IMR-90 (cell line): ENCODE measurements at regions not wholly inside any gene's neighbourhood (a gene's known extent, or its start where the extent isn't known, plus 50 kb on each side); places are given as distances from the start of the nearest gene placed in this dataset.
A peak's percentile ranks its signal among the peaks of the same experiment; 100 is the strongest.

Experiments
- ATAC-seq: fragments of 200-7000 bp; cut with Tn5 transposase; 2 replicates; pipeline ENCODE4 v1.9.1; 2020; ENCODE audit warnings: low read depth, mild to moderate bottlenecking, moderate library complexity
- BruUV-seq: library from RNA; stranded (reverse); fragments of 400-500 nt; replicated peaks from 2 replicates; lab custom pipeline; 2021; lab: Mats Ljungman, UMichigan
- CTCF ChIA-PET: fragments of 300-600 bp; formaldehyde crosslinking; extraction: SDS; loops from one replicate; lab custom pipeline; 2021; ENCODE audit warnings: antibody characterized with exemption; lab: Yijun Ruan, JAX
- POLR2A ChIA-PET: fragments of 300-600 bp; sonication (Branson Sonifier 250); formaldehyde crosslinking; loops from one replicate; lab custom pipeline; 2022; ENCODE audit warnings: antibody characterized with exemption; ENCODE audit not compliant: unreplicated experiment; lab: Charles Lee
- DNase-seq: peaks from one replicate; pipeline ENCODE4 v3.0.0; 2013
- H2AFZ ChIP-seq: replicated peaks from 2 replicates; pipeline ENCODE3; 2013; ENCODE audit warnings: low read length, mild to moderate bottlenecking; ENCODE audit not compliant: poor library complexity
- H2AK5ac ChIP-seq: 2 replicates; pipeline ENCODE4 v1.6.1; 2013; ENCODE audit warnings: low read depth, low read length, inconsistent platforms
- H2AK9ac ChIP-seq: replicated peaks from 2 replicates; pipeline ENCODE3; 2013; ENCODE audit warnings: mild to moderate bottlenecking, low read depth, low read length, moderate library complexity; ENCODE audit not compliant: poor library complexity
- H2BK120ac ChIP-seq: 2 replicates; pipeline ENCODE4 v1.6.1; 2013; ENCODE audit warnings: low read depth, low read length, inconsistent platforms
- H2BK15ac ChIP-seq: 3 replicates; pipeline ENCODE4 v1.6.1; 2013; ENCODE audit warnings: low read depth, low read length, inconsistent platforms
- H2BK20ac ChIP-seq: 2 replicates; pipeline ENCODE4 v1.6.1; 2013; ENCODE audit warnings: low read depth, mild to moderate bottlenecking, inconsistent platforms, low read length, moderate library complexity
- H2BK5ac ChIP-seq: 2 replicates; pipeline ENCODE4 v1.6.1; 2013; ENCODE audit warnings: mild to moderate bottlenecking, low read depth, low read length, inconsistent platforms; ENCODE audit not compliant: poor library complexity, severe bottlenecking
- H3K14ac ChIP-seq: replicated peaks from 2 replicates; pipeline ENCODE4 v1.6.1; 2013; ENCODE audit warnings: low read depth, low read length, inconsistent platforms
- H3K18ac ChIP-seq: 2 replicates; pipeline ENCODE4 v1.6.1; 2013; ENCODE audit warnings: low read depth, low read length, control low read depth
- H3K23ac ChIP-seq: 2 replicates; pipeline ENCODE4 v1.6.1; 2013; ENCODE audit warnings: low read depth, low read length, inconsistent platforms
- H3K27ac ChIP-seq: 2 replicates; pipeline ENCODE4 v1.5.1; 2013; ENCODE audit warnings: mild to moderate bottlenecking, control low read depth, low read length; ENCODE audit not compliant: insufficient read depth
- H3K27me3 ChIP-seq: 2 replicates; pipeline ENCODE4 v1.6.1; 2013; ENCODE audit warnings: low read length; ENCODE audit not compliant: control insufficient read depth, insufficient read depth
- H3K36me3 ChIP-seq: 2 replicates; pipeline ENCODE4 v1.6.1; 2013; ENCODE audit warnings: low read length, mixed read lengths; ENCODE audit not compliant: control insufficient read depth, insufficient read depth
- H3K4ac ChIP-seq: 2 replicates; pipeline ENCODE4 v1.6.1; 2013; ENCODE audit warnings: low read depth, low read length, inconsistent platforms
- H3K4me1 ChIP-seq: 2 replicates; pipeline ENCODE4 v1.6.1; 2013; ENCODE audit warnings: low read length, mixed read lengths; ENCODE audit not compliant: control insufficient read depth, insufficient read depth
- H3K4me2 ChIP-seq: 2 replicates; pipeline ENCODE4 v1.6.1; 2013; ENCODE audit warnings: low read depth, mild to moderate bottlenecking, control low read depth, low read length, moderate library complexity
- H3K4me3 ChIP-seq: 2 replicates; pipeline ENCODE4 v1.5.1; 2013; ENCODE audit warnings: low read depth, mild to moderate bottlenecking, control low read depth, low read length, moderate library complexity; ENCODE audit not compliant: insufficient read depth
- H3K56ac ChIP-seq: 2 replicates; pipeline ENCODE4 v1.6.1; 2013; ENCODE audit warnings: low read length, inconsistent platforms; ENCODE audit not compliant: insufficient read depth; ENCODE audit errors: extremely low read depth
- H3K79me1 ChIP-seq, 2 experiments: 2 replicates each; pipeline ENCODE4 v1.6.1; 2013; ENCODE audit warnings: low read length in 2 of 2, inconsistent platforms in 1 of 2, low read depth in 1 of 2
- H3K9ac ChIP-seq: 2 replicates; pipeline ENCODE4 v1.6.1; 2013; ENCODE audit warnings: low read depth, low read length, control low read depth
- H3K9me1 ChIP-seq: 2 replicates; pipeline ENCODE4 v1.6.1; 2013; ENCODE audit warnings: low read length, inconsistent platforms; ENCODE audit not compliant: insufficient read depth
- H3K9me3 ChIP-seq: 2 replicates; pipeline ENCODE4 v1.6.1; 2013; ENCODE audit warnings: low read length; ENCODE audit not compliant: control insufficient read depth, insufficient read depth
- H4K20me1 ChIP-seq: 2 replicates; pipeline ENCODE4 v1.6.1; 2013; ENCODE audit warnings: low read length, inconsistent platforms; ENCODE audit not compliant: insufficient read depth
- H4K5ac ChIP-seq: 2 replicates; pipeline ENCODE4 v1.6.1; 2013; ENCODE audit warnings: mild to moderate bottlenecking, low read depth, low read length, control low read depth
- H4K8ac ChIP-seq, 2 experiments: 2 replicates each; pipeline ENCODE4 v1.6.1; 2013; ENCODE audit warnings: low read depth in 2 of 2, low read length in 2 of 2, control low read depth in 1 of 2, inconsistent platforms in 1 of 2
- H4K91ac ChIP-seq: 2 replicates; pipeline ENCODE4 v1.6.1; 2013; ENCODE audit warnings: low read depth, low read length, inconsistent platforms; ENCODE audit not compliant: insufficient read depth
- FOS ChIP-seq: fragments of 150-350 bp; IDR thresholded peaks from 2 replicates; pipeline ENCODE4 v1.6.1; 2016; ENCODE audit warnings: low read depth, low read length
- RAD21 ChIP-seq: IDR thresholded peaks from 2 replicates; pipeline ENCODE4 v1.6.1; 2012; ENCODE audit warnings: low read length, improper control_type of control experiment
- RCOR1 ChIP-seq: IDR thresholded peaks from 2 replicates; pipeline ENCODE4 v1.6.1; 2012; ENCODE audit warnings: mild to moderate bottlenecking, low read length, improper control_type of control experiment; ENCODE audit not compliant: insufficient replicate concordance
- WGBS, 2 experiments: methylation state at CpG; one replicate each; pipeline versions ENCODE4 v1.1.5 to v1.1.7; 2013; ENCODE audit warnings: missing lambda C conversion rate in 2 of 2; ENCODE audit not compliant: insufficient read length in 1 of 2; ENCODE audit errors: extremely low coverage in 2 of 2; 5-methylcytosine and 5-hydroxymethylcytosine counted together
- dilution Hi-C: fragments of 300-500 bp; cut with HindIII; formaldehyde crosslinking; loops from one replicate; pipeline ENCODE4 v1.14.3; 2018; ENCODE audit warnings: low sequenced_read_pairs; ENCODE audit not compliant: unreplicated experiment
- in situ Hi-C: fragments of 300-500 bp; cut with MboI; formaldehyde crosslinking; loops from 3 replicates; pipeline ENCODE4 v1.14.3; 2019; ENCODE audit warnings: low sequenced_read_pairs, inconsistent platforms, mixed read lengths
- intact Hi-C: fragments of 100-400 bp; cut with micrococcal nuclease; formaldehyde crosslinking; loops from 2 replicates; pipeline ENCODE4 v1.10.0; 2022

DNA sequence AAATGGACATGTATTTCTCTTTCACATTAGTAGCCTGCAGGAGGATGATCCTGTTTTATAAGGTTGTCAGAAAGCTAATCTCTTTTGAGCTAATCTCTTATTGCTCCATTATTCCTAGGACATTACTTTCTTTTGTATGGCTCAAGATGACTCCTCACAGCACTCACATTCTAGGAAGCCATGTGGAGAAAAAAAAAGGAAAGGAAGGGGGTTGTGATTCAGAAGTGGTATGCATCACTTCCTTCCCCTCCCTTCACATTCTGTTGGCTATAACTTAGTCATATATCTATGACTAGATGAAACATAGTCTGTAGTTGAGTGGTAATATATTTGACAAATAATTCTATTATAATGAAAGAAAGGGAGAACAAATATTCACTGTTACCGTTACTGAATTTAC is 168.8 kb upstream of the TTC14 start:
- ATAC-seq (peak; percentile 81), DNase-seq (peak; percentile 81)
- in situ Hi-C loops (no loop called here), intact Hi-C loops (no loop called here), dilution Hi-C loops (no loop called here)
- WGBS, 2 experiments = no CpG with 5 or more reads among the region's 1 CpG
- H3K79me1 ChIP-seq = no peaks in the 10 kb centered on the region
- H2AK5ac ChIP-seq = no peak overlapping the region
- no peak overlapping the region for H3K4me2 ChIP-seq
- H2BK120ac ChIP-seq = no peak overlapping the region
- CTCF ChIA-PET = no interaction called here
- BruUV-seq = no TSS peak
- no peak overlapping the region; the same call in 1 of the 2 replicates for H4K5ac ChIP-seq
- H2AK9ac ChIP-seq = no peak overlapping the region
- no peak overlapping the region for H3K9ac ChIP-seq
- POLR2A ChIA-PET = no interaction called here
- H4K91ac ChIP-seq = no peak overlapping the region
- H3K36me3 ChIP-seq = no peaks in the 10 kb centered on the region
- no peak overlapping the region for H3K14ac ChIP-seq
- TF ChIP-seq RAD21 = no peak
- no peak for TF ChIP-seq RCOR1
- TF ChIP-seq FOS = peak; percentile 39; the same call in 1 of the 2 replicates
- no peak overlapping the region for H3K56ac ChIP-seq
- H2BK15ac ChIP-seq = no peak overlapping the region; the same call in 2 of the 3 replicates
- H3K4me1 ChIP-seq = 0 out of 2 replicates have a peak, but pooled peaks cover 1% of the 10 kb centered on the region
- H3K18ac ChIP-seq = no peak overlapping the region; the same call in 1 of the 2 replicates
- H3K23ac ChIP-seq = no peak overlapping the region
- no peak overlapping the region; a peak in 1 of 4 replicates for H4K8ac ChIP-seq
- no peak overlapping the region for H2BK20ac ChIP-seq
- H4K20me1 ChIP-seq = no peaks in the 10 kb centered on the region
- no peaks in the 10 kb centered on the region for H3K9me1 ChIP-seq
- peak overlapping the region; percentile 83 for H2BK5ac ChIP-seq
- H3K9me3 ChIP-seq = no peaks in the 10 kb centered on the region
- no peak overlapping the region for H3K4ac ChIP-seq
- H3K27ac ChIP-seq = no peak overlapping the region
- no peak overlapping the region for H2AFZ ChIP-seq
- no peaks in the 10 kb centered on the region for H3K27me3 ChIP-seq
- H3K4me3 ChIP-seq = no peak overlapping the region
